HG03175 (cell line): ENCODE measurements at regions not wholly inside any gene's neighbourhood (a gene's known extent, or its start where the extent isn't known, plus 50 kb on each side); places are given as distances from the start of the nearest gene placed in this dataset.
A peak's percentile ranks its signal among the peaks of the same experiment; 100 is the strongest.
"Not testable (repeated sequence)": the region's sequence is repeated elsewhere in the genome, so short reads cannot be mapped to it uniquely, and the experiment has no call there.

Source experiments
- ATAC-seq: cut with Tn5 transposase; IDR thresholded peaks from one replicate; pipeline ENCODE4 v1.9.1; 2021; ENCODE audit warnings: mild to moderate bottlenecking, moderate library complexity; ENCODE audit not compliant: unreplicated experiment

DNA sequence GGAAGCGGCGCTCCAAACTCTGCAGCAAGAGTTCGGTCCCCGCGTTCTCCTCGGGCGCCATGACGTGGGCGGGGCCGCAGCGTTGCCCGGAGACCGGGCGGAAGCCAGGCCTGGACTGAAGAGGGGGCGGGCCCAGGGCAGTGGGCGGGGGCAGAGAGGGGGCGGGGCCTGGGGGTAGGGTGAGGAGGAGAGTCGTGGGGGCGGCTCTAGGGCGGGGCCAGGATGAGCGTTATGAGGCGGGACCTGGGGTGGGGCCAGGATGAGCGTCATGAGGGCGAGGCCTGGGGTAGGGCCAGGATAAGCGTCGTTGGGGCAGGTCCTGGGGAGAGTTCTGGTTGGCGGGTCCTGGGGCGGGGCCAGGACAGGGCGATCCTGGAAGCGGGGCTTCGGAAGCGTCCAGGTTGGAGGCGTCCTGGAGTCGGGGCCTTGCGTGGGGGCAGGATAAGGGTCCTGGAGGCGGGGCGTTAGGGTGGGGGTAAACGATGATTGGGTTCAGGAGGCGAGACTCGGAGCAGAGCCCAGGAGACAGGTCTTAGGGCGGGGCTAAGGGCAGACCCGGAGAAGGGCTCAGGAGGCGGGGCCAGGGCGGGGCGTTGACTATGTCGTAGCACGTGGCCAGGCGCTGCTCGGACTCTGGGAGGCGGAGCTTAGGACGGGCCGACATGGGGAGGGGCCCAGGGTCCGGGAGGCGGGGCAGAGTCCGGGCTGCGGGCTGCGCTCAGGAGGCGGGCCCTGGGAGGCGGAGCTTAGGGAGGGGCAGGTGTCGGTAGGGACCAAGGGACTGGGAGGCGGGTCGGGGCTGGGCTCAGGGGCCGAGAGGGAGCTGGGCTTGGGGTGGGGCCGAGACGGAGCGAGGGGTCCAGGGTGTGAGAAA, 131.1 kb upstream of the ALDH3B2 start:
- ATAC-seq: peak; percentile 87

DNA sequence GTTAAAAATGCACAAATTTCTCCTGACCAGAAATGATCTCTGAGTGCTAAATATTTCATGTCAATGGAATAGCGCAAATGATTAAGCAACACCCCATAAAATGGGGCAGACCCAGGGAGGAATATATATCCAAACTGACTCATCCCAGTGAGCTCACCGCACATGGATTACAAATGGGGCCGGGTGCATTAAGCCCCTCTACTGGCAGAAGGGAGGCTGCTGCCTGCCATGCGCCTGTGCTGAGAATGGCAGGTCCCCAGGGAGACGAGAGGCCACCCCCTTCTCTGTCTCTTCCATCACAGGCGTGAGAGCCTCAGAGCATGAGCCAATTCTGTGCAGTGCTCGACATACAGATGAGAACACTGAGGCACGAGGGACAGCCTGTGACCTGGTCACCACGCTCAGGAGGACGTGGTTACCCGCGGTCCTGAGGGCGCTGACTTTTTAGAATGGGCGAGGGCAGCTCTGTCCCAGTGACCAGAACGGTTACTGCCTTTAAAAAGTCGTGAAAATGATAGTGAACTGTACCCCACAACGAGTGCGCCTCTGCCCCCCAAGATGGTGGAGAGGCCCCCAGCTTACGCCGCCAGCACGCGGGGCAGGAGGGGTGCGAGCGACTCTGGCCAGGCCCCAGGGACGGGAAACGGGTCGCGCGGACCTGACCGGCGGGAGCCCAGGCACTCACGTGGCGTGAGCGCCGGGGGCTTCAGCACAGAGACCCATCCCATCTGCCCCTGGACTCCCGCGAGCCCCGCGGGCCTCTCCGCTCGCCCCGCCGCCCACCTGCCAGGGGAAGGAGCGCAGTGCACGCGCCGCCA, 130.2 kb upstream of the ALDH3B2 start:
- ATAC-seq: not testable (repeated sequence)

DNA sequence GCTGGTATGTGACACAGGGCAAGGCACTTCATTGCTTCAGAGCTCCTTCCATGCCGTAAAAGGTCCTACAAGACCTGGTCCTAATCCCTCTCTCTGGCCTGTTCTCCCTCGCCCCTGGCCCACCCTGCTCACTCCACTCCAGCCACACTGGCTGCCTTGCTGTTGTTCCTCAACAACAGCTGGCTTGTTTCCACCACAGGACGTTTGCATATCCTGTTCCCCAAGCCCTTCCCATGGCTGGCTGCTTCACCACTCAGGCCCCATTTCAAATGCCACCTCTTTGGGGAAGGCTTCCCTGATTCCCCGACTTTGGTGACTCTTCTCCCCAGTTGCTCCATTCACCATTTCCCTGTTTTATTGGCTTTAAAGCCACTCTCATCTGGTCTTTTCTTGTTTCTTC, 129.1 kb upstream of the ALDH3B2 start:
- not testable (repeated sequence) for ATAC-seq

DNA sequence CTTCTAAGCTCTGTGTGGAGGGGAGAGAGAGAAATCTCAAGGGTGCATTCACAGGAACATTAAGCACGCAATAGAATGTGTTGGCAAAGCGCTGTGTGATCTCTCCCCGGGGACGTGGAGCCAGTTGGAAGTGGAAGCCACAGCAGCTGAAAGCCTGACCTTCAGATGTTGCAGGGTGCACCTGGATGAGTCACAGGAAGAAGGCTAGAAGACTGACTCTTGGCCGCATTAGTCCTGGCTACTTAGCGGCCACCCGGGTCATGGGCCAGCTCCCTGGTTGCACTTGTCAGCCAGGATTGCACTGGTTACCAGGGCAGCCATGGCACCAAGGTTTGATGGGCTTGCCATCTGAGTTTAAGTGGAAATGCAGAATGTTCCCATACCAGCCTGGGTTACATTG, 128.6 kb upstream of the ALDH3B2 start:
- not testable (repeated sequence) for ATAC-seq

DNA sequence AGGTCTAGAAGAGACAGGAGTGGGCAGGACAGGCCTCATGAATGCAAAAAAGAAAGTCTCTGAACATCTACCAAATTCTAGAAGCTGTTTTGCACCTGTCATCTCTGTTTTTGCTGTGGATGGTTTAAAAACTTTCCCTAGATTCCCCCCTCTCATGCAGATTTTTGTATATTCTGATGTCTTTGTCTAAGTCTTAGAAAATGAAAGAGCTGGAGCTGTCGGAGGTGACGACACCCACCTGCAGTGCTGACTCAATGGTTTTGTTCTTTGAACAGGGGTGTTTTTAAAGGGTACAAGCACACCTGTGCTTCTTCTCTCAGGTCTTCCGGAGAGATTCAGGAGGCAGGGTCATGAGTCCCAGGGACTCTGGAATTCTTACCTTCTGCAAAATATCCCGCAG, 128.2 kb upstream of the ALDH3B2 start:
- ATAC-seq: not testable (repeated sequence)

DNA sequence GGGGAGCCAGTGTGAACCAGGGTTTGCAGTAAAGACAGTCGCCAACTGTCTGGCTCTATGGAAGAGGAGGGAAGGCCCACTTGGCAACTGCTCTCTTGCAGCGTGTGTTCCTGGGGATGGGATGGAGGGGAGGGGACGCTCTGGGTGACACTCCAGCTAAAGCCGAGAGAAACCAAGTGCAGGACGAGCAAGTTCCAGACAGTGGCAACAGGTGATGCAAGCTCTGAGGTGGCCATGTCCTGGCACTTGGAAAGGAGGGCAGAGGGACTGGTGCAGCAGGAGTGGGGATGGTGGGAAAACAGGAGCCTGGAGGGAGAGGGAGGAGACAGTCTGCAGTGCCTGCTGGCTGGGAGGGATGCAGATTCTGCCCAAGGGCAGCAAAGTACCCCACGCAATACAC, 127.0 kb upstream of the ALDH3B2 start:
- ATAC-seq: not testable (repeated sequence)

DNA sequence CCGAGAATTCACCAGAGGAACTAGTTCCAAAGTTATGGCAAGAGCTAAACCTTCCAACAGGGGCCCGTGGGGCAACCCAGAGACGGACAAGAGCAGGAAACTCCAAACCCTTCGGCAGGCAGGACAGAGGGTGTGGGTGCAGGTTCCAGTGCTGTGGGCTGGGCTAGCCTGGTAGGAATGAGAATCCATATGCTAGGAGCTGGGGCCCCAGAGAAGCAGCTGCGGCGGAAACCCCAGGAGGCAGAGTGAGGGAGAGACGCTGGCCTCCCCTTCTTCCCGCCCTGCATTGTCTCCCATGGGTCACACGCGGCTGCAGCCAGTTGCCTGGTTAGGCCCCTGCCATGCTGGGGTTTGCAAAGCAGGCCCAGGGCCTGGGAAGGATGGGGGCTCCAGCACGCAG, 126.2 kb upstream of the ALDH3B2 start:
- not testable (repeated sequence) for ATAC-seq

DNA sequence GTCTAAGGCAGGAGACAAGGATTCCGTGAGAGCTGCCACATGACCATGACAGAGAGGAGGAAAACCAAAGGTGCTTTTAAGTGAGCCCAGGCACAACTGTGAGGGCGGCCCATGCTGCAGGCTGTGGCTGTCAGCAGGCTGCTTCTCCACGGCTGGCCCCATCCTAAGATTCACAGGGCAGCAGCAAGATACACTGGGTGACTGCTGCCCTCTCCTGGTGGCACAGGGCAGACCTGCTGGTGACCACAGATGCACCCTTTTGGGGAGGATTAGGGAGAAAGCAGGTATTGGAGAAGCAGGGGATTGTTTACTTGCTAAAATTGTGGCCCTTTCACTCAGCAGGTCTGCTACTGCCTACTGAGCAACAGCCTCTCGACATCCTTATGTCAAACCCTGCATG, 125.4 kb upstream of the ALDH3B2 start:
- not testable (repeated sequence) for ATAC-seq

DNA sequence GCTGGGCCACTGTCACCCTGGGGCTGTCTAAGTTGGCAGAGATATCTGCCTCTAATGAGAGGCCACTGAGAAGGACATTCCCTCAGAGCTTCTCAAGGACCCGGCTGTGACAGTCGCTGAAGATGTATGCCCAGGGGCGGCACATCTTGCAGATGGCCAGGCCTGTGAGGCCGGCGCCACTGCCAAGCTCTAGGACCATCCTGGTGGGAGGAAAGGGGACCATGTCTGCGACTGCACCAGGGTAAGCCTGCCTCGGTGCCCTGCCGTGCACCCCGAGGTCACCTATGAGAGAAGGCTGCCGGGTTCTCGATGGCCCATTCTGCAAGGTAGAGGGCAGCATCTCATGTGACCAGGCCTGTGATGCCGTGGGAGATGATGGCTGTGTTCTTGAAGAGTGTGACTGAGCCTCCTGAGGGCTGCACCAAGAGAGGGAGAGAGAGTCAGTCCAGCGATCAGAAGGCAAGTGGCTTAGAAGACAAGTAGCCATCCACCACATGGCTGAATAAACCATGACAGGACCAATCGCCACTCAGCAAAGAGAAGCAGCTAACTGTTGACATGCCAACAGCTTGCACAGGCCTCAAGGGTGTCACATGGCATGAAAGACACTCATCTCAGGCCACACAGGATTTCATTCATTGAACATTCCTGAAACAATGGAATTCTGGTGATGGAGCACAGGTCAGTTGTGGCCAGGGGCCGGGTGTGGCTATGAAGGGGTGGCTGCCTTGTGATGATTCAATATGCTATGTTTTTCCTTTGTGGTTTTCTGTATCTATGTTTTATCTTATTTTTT, 123.5 kb upstream of the ALDH3B2 start:
- not testable (repeated sequence) for ATAC-seq

DNA sequence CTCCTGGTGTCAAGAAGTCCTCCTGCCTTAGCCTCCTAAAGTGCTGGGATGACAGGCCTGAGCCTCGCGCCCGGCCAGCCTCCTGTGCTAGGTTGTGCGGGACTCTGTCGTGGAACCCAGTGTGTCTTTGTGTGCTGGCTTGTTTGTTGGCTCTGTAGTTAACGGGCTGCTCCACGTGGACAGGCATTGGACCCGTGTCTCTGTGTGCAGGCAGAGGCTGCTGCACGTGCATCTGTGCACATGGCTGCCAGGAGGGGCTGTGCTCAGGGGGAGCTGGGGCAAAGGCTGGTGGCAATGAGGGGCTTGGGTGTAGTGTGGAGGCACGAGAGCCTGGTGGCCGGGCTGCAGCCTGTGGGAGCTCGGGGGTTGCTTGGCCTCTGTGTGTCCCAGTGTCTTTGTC, 121.3 kb upstream of the ALDH3B2 start:
- no peak for ATAC-seq

DNA sequence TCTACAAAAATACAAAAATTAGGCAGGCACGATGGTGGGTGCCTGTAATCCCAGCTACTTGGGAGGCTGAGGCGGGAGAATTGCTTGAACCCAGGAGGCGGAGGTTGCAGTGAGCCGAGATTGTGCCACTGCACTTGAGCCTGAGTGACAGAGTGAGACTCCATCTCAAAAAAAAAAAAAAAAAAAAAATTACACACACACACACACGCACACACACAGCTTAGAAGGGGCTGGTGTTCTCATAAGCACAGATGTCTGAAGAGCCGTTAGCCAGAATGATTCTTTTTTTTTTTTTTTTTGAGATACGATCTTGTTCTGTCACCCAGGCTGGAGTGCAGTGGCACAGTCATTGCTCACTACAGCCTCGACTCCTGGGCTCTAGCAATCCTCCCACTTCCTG, 119.3 kb upstream of the ALDH3B2 start:
- ATAC-seq: not testable (repeated sequence)

DNA sequence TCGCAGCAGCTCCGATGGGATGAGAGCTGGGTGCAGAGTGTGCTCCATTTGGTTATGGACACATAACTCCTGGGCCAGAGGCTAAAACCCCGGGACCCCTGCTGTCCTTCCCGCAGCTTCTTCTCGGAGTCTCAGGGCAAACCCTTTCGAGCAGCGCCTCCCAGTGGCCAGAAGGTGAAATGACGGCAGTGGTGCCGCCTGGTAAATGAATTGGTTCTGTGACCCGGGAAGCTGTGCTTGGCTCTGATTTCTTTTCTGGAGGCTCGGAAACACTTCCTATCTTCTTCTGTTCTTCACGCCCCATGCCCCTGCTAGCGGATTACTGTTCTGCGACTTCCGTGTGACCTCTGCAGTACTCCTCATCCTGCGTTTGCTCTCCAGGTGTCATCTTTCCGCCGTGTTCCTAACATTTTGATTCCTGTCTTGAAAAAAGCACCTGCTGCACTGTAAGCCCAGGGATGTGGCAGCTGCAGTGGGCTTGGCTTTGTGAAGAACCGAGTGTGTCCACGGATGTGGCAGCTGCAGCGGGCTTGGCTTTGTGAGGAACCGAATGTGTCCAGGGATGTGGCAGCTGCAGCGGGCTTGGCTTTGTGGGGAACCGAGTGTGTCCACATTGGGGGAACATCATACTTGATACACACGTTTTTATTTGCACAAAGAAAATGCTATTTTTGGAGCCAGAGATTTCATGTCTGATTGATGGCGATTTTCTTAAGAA, 118.0 kb upstream of the ALDH3B2 start:
- ATAC-seq: not testable (repeated sequence)

DNA sequence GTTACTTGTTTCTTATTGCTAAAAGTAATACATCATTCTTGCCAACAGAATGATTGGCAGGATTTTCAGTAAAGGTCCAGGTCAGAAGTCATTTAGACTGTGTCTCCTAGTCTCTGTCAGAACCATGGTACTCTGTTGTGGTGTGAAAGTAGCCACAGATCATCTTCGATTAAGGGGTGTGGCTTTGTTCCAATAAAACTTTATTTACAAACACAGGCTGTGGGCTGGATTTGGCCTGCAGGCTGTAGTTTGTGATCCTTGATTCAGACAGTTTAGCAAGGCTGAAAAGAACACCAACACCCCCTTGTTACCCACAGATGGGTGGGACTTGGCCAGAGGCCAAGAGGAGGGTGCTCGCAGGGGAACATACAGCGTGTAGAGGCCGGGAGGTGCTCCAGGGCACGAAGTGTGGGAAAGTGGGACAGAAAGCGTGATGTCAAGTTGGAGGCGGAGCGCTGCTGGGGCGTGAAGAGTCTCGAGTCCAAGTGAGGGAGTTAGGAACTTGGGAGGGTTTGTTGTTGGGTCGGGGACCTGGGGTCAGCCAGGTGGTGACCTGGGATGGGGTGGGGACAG, 117.3 kb upstream of the ALDH3B2 start:
- ATAC-seq: not testable (repeated sequence)

DNA sequence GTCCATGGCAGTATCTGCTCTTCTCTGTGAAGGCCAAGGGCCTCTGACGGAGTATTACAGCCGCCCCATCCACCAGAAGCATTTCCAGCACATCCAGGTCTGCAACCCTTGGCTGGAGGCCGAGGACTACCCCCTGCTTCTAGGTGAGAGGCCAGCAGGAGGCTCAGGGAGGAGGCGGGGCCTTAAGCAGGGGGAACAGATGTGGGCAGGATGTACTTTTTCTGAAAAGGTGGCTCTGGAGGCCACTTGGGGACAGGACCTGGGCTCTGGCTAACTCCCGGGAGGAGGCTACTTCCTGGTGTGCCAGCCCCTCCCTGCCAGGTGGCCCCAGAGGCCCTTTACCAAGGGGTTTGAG, 113.9 kb upstream of the ALDH3B2 start:
- ATAC-seq: not testable (repeated sequence)

DNA sequence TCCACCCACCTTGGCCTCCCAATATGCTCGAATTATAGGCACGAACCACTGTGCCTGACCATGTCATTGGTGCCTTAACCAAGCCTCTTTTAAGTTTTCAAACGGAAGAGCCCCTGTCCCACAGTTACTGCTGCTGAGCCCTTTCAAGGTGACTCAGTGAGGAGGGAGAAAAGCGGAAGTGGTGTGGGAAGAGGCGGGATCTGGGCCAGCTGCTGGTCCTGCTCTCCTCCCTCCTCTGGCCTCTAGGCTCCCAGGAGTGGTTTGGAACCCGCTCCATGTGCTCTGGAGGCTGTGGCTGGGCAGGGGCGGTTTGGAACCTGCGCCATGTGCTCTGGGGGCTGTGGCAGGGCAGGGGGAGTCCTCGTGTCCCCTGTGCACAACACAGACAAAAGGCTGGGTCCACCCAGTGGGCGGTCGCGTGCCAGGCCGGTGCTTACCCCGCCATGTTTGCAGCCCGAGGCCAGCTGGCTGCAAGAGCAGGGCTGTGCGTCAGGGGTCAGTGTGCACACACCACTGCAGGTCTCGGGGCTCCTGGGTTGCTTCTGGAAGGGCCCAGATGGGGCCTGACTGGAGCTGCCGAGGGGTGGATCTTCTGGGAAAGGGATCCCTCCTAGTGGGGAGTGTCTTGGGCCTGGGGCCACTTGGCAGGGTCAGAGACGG, 113.4 kb upstream of the ALDH3B2 start:
- ATAC-seq: not testable (repeated sequence)

DNA sequence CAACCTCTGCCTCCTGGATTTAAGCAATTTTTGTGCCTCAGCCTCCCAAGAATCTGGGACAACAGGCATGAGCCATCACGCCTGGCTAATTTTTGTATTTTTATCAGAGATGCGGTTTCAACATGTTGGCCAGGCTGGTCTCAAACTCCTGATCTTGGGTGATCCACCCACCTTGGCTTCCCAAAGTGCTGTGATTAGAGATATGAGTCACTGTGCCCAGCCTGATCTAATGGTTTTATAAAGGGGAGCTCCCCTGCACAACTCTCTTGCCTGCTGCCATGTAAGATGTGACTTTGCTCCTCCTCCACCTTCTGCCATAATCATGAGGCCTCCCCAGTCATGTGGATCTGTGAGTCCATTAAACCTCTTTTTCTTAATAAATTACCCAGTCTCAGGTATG, 107.5 kb upstream of the ALDH3B2 start:
- ATAC-seq: not testable (repeated sequence)

DNA sequence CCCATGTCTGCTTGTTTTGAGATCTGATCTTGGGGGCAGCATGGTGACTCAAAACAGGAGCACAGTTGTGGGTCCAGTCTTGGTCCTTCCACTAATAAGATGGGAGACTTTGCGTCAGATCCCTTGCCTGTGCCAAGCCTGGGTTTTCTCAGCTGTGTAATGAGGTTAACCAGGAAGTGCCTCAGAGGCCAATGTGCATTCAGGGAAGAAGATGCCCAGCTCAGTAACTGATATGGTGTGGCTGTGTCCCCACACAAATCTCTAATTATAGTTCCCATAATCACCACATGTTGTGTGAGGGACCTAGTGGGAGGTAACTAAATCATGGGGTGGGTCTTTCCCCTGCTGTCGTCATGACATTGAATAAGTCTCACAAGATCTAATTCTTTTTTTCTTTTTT, 107.1 kb upstream of the ALDH3B2 start:
- not testable (repeated sequence) for ATAC-seq

DNA sequence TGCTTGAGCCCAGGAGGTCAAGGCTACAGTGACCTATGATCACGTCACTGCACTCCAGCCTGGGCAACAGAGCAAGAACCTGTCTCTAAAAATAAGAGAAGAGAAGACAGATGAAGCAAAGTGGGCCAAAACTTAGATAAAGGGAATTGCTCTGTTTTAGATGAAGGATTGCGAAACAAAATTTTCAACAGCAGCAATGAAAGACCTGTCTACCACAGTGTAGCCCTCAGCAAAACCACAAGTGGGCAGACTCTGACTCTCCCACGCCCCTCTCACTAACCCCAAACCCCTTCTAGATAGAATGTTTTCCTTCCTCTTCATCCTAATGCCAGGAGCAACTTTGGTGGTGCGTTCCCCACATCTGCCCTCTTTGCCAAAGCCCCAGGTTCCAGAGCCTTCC, 105.6 kb upstream of the ALDH3B2 start:
- ATAC-seq: no peak

DNA sequence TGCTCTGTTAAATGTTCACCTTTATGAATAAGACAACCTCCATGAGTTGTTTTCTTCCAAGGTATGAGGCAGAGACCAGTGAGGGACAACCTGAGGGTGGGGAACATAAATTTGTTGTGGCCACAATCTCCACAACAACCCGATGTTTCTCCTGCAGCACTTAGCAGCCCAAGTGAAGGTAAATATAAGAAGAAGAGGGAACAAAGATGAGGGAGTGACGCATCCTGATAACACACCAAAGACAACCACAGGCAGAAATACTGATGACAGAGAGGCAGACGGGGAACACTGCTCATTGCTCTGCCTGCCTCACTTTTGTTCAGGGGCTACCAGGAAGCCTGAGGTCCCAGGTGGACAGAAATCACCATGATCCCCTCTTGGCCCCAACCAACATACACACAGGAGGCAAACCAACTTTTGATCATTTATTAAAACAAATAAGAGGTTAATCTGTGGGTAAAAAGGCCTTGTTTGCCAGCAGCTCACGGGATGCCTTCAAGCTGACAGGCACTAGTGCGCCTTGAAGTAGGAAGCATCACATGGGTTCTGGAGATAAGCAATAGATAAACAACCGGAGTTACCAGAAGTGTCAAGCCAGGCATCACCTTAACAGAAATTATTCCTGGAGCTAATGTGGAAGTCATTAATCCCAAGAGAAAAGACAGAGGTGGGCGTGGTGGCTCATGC, 104.9 kb upstream of the ALDH3B2 start:
- not testable (repeated sequence) for ATAC-seq
